ENCODE measurements at regions not wholly inside any gene's neighbourhood (a gene's known extent, or its start where the extent isn't known, plus 50 kb on each side); places are given as distances from the start of the nearest gene placed in this dataset.

- Histone ChIP-seq H3K27me3 (ENCODE audit: control insufficient read depth, insufficient read depth, low read length) (no peaks in the 10 kb centered on the region; the same call in 1 of the 2 replicates), H3K4me1 (ENCODE audit: control insufficient read depth, insufficient read depth, low read length) (no peaks in the 10 kb centered on the region), H3K36me3 (ENCODE audit: control insufficient read depth, insufficient read depth, low read length) (no peaks in the 10 kb centered on the region), H3K4me3 (ENCODE audit: low read depth, low read length) (no peak overlapping the region), H3K9me3 (ENCODE audit: control insufficient read depth, insufficient read depth, low read depth, low read length) (peaks cover 2% of the 10 kb centered on the region; the same call in 1 of the 2 replicates), H3K27ac (ENCODE audit: low read depth, low read length) (no peak overlapping the region), H3K9ac (ENCODE audit: low read length) (no peak overlapping the region)
These were observed 160.5 kb downstream of the TEX29 start for GRCh38 chr13:111480976-111481375.

- H3K9me3 ChIP-seq (ENCODE audit: control insufficient read depth, insufficient read depth, low read depth, low read length): peaks cover 13% of the 10 kb centered on the region
- no peaks in the 10 kb centered on the region; the same call in 1 of the 2 replicates for H3K27me3 ChIP-seq (ENCODE audit: control insufficient read depth, insufficient read depth, low read length)
- H3K4me1 ChIP-seq (ENCODE audit: control insufficient read depth, insufficient read depth, low read length): no peaks in the 10 kb centered on the region
- no peaks in the 10 kb centered on the region for H3K36me3 ChIP-seq (ENCODE audit: control insufficient read depth, insufficient read depth, low read length)
- no peak overlapping the region for H3K9ac ChIP-seq (ENCODE audit: low read length)
- no peak overlapping the region for H3K4me3 ChIP-seq (ENCODE audit: low read depth, low read length)
- H3K27ac ChIP-seq (ENCODE audit: low read depth, low read length): no peak overlapping the region
These were observed 161.7 kb downstream of the TEX29 start for GRCh38 chr13:111482126-111482525.

- Histone ChIP-seq H3K27ac (ENCODE audit: low read depth, low read length) (no peak overlapping the region), H3K4me1 (ENCODE audit: control insufficient read depth, insufficient read depth, low read length) (no peaks in the 10 kb centered on the region), H3K4me3 (ENCODE audit: low read depth, low read length) (no peak overlapping the region), H3K36me3 (ENCODE audit: control insufficient read depth, insufficient read depth, low read length) (no peaks in the 10 kb centered on the region), H3K9me3 (ENCODE audit: control insufficient read depth, insufficient read depth, low read depth, low read length) (peaks cover 22% of the 10 kb centered on the region), H3K27me3 (ENCODE audit: control insufficient read depth, insufficient read depth, low read length) (no peaks in the 10 kb centered on the region; the same call in 1 of the 2 replicates), H3K9ac (ENCODE audit: low read length) (no peak overlapping the region)
These were observed 162.6 kb downstream of the TEX29 start for GRCh38 chr13:111482806-111483620.

- Histone ChIP-seq H3K27ac (ENCODE audit: low read depth, low read length) (no peak overlapping the region), H3K36me3 (ENCODE audit: control insufficient read depth, insufficient read depth, low read length) (no peaks in the 10 kb centered on the region), H3K9ac (ENCODE audit: low read length) (no peak overlapping the region), H3K27me3 (ENCODE audit: control insufficient read depth, insufficient read depth, low read length) (no peaks in the 10 kb centered on the region; the same call in 1 of the 2 replicates), H3K4me1 (ENCODE audit: control insufficient read depth, insufficient read depth, low read length) (no peaks in the 10 kb centered on the region), H3K4me3 (ENCODE audit: low read depth, low read length) (no peak overlapping the region), H3K9me3 (ENCODE audit: control insufficient read depth, insufficient read depth, low read depth, low read length) (peaks cover 28% of the 10 kb centered on the region)
These were observed 163.2 kb downstream of the TEX29 start for GRCh38 chr13:111483621-111483987.

- Histone ChIP-seq H3K9me3 (ENCODE audit: control insufficient read depth, insufficient read depth, low read depth, low read length) (peaks cover 28% of the 10 kb centered on the region), H3K4me3 (ENCODE audit: low read depth, low read length) (no peak overlapping the region), H3K27me3 (ENCODE audit: control insufficient read depth, insufficient read depth, low read length) (no peaks in the 10 kb centered on the region; the same call in 1 of the 2 replicates), H3K27ac (ENCODE audit: low read depth, low read length) (no peak overlapping the region), H3K9ac (ENCODE audit: low read length) (no peak overlapping the region), H3K36me3 (ENCODE audit: control insufficient read depth, insufficient read depth, low read length) (no peaks in the 10 kb centered on the region), H3K4me1 (ENCODE audit: control insufficient read depth, insufficient read depth, low read length) (no peaks in the 10 kb centered on the region)
These were observed 163.9 kb downstream of the TEX29 start for GRCh38 chr13:111484141-111484925.

- H3K27me3 ChIP-seq (ENCODE audit: control insufficient read depth, insufficient read depth, low read length): no peaks in the 10 kb centered on the region; the same call in 1 of the 2 replicates
- H3K9ac ChIP-seq (ENCODE audit: low read length): no peak overlapping the region
- no peak overlapping the region for H3K27ac ChIP-seq (ENCODE audit: low read depth, low read length)
- no peaks in the 10 kb centered on the region for H3K36me3 ChIP-seq (ENCODE audit: control insufficient read depth, insufficient read depth, low read length)
- H3K4me1 ChIP-seq (ENCODE audit: control insufficient read depth, insufficient read depth, low read length): no peaks in the 10 kb centered on the region
- H3K4me3 ChIP-seq (ENCODE audit: low read depth, low read length): no peak overlapping the region
- peaks cover 28% of the 10 kb centered on the region for H3K9me3 ChIP-seq (ENCODE audit: control insufficient read depth, insufficient read depth, low read depth, low read length)
These were observed 164.5 kb downstream of the TEX29 start for GRCh38 chr13:111484959-111485358.

- no peaks in the 10 kb centered on the region for H3K27me3 ChIP-seq (ENCODE audit: control insufficient read depth, insufficient read depth, low read length)
- H3K4me3 ChIP-seq (ENCODE audit: low read depth, low read length): no peak overlapping the region
- H3K36me3 ChIP-seq (ENCODE audit: control insufficient read depth, insufficient read depth, low read length): no peaks in the 10 kb centered on the region
These were observed 165.2 kb downstream of the TEX29 start for GRCh38 chr13:111485491-111486250.

GRCh38 chr13:111486331-111486730, 165.9 kb downstream of the TEX29 start:
- no peaks in the 10 kb centered on the region for H3K4me1 ChIP-seq (ENCODE audit: control insufficient read depth, insufficient read depth, low read length)
- H3K4me3 ChIP-seq (ENCODE audit: low read depth, low read length): no peak overlapping the region
- H3K36me3 ChIP-seq (ENCODE audit: control insufficient read depth, insufficient read depth, low read length): no peaks in the 10 kb centered on the region
- no peaks in the 10 kb centered on the region for H3K27me3 ChIP-seq (ENCODE audit: control insufficient read depth, insufficient read depth, low read length)
- no peak overlapping the region for H3K9ac ChIP-seq (ENCODE audit: low read length)
- no peak overlapping the region for H3K27ac ChIP-seq (ENCODE audit: low read depth, low read length)
- peaks cover 28% of the 10 kb centered on the region for H3K9me3 ChIP-seq (ENCODE audit: control insufficient read depth, insufficient read depth, low read depth, low read length)

More at GRCh38 chr13:111485491-111486250, 165.2 kb downstream of the TEX29 start:
- Histone ChIP-seq H3K4me1 (ENCODE audit: control insufficient read depth, insufficient read depth, low read length) (no peaks in the 10 kb centered on the region), H3K9me3 (ENCODE audit: control insufficient read depth, insufficient read depth, low read depth, low read length) (peaks cover 28% of the 10 kb centered on the region), H3K27ac (ENCODE audit: low read depth, low read length) (no peak overlapping the region), H3K9ac (ENCODE audit: low read length) (no peak overlapping the region)

GRCh38 chr13:111486801-111487200, 166.4 kb downstream of the TEX29 start:
- Histone ChIP-seq H3K9me3 (ENCODE audit: control insufficient read depth, insufficient read depth, low read depth, low read length) (peaks cover 28% of the 10 kb centered on the region), H3K4me3 (ENCODE audit: low read depth, low read length) (no peak overlapping the region), H3K9ac (ENCODE audit: low read length) (no peak overlapping the region), H3K4me1 (ENCODE audit: control insufficient read depth, insufficient read depth, low read length) (no peaks in the 10 kb centered on the region), H3K27me3 (ENCODE audit: control insufficient read depth, insufficient read depth, low read length) (no peaks in the 10 kb centered on the region), H3K27ac (ENCODE audit: low read depth, low read length) (no peak overlapping the region), H3K36me3 (ENCODE audit: control insufficient read depth, insufficient read depth, low read length) (no peaks in the 10 kb centered on the region)

- Histone ChIP-seq H3K27ac (ENCODE audit: low read depth, low read length) (no peak overlapping the region), H3K4me3 (ENCODE audit: low read depth, low read length) (no peak overlapping the region), H3K36me3 (ENCODE audit: control insufficient read depth, insufficient read depth, low read length) (no peaks in the 10 kb centered on the region), H3K9me3 (ENCODE audit: control insufficient read depth, insufficient read depth, low read depth, low read length) (peaks cover 28% of the 10 kb centered on the region), H3K4me1 (ENCODE audit: control insufficient read depth, insufficient read depth, low read length) (no peaks in the 10 kb centered on the region), H3K9ac (ENCODE audit: low read length) (no peak overlapping the region), H3K27me3 (ENCODE audit: control insufficient read depth, insufficient read depth, low read length) (no peaks in the 10 kb centered on the region)
These were observed 168.2 kb downstream of the TEX29 start for GRCh38 chr13:111488486-111489132.
